ENCODE measurements at regions not wholly inside any gene's neighbourhood (a gene's known extent, or its start where the extent isn't known, plus 50 kb on each side); places are given as distances from the start of the nearest gene placed in this dataset.

DNA sequence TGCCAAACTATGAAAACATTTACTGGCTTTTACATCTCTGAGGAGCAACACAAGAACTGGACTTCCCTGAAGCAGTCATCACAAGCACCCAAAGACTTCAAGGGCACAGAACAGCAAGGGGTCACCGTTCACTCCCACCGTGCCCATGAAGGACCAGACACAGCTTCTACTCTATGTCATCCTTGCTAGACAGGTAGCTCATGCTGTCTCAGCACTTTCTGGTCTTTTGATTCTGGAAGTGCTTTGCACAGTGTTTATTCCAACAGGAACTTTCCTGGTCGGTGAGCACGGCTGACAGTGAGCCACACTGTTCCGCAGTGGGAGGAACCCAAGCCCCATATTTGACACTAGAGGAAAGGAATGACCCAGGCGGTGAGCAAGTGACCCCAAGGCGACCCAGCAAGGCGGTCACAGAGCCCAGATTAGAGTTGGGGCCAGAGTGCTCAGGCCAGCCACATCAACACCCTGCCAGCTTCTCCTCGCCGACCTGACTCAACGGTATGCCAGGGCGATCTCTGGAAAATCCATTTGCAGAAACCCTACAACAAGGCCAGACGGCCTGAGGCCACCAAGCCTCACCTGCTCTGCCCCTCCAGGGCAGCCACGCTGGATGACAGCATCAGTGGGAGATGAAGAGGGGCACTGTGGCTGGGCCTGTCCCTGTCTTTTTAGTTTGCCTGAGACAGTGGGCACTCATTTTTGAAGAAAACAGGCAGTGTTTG is 318.6 kb downstream of the TCERG1L start:
- ChIA-PET CTCF (no interaction called here), POLR2A (no interaction called here)
- H3K4me3 ChIP-seq (ENCODE audit: low read depth, low read length): no peak overlapping the region
- TF ChIP-seq, protein P1, sequence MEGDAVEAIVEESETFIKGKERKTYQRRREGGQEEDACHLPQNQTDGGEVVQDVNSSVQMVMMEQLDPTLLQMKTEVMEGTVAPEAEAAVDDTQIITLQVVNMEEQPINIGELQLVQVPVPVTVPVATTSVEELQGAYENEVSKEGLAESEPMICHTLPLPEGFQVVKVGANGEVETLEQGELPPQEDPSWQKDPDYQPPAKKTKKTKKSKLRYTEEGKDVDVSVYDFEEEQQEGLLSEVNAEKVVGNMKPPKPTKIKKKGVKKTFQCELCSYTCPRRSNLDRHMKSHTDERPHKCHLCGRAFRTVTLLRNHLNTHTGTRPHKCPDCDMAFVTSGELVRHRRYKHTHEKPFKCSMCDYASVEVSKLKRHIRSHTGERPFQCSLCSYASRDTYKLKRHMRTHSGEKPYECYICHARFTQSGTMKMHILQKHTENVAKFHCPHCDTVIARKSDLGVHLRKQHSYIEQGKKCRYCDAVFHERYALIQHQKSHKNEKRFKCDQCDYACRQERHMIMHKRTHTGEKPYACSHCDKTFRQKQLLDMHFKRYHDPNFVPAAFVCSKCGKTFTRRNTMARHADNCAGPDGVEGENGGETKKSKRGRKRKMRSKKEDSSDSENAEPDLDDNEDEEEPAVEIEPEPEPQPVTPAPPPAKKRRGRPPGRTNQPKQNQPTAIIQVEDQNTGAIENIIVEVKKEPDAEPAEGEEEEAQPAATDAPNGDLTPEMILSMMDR (IDR thresholded peaks at IDR 0.05; ENCODE audit: insufficient read depth, low read length, missing control alignments): no peak
- DNase-seq (ENCODE audit: low read depth, low spot score): no peak

- CTCF ChIA-PET: no interaction called here
- POLR2A ChIA-PET: no interaction called here
- TF ChIP-seq, protein P1 (IDR thresholded peaks at IDR 0.05; ENCODE audit: insufficient read depth, low read length, missing control alignments): no peak
- no peak overlapping the region for H3K4me3 ChIP-seq (ENCODE audit: low read depth, low read length)
- no peak for DNase-seq (ENCODE audit: low read depth, low spot score)
Observed at GRCh38 chr10:130993612-130994011, 317.9 kb downstream of the TCERG1L start.

DNA sequence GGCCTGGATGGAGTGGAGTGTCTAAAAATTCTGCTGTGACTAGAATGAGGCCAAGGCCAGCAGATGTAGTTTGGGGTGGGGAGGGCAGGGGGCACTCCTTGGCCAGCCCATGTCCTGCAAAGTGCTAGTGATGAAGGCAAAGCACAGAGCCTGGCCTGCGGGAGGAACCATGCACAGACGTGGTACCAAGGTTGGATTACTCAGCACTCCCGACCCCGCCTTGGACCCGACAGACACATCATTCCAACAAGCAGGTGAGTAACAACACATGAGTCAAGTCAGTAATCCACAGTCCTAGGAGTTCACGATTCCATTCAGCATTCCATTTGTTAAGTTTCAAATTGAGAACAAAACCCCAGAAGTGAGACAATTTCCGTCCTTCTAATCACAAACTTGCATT is 317.3 kb downstream of the TCERG1L start:
- ChIA-PET CTCF (no interaction called here), POLR2A (no interaction called here)
- H3K4me3 ChIP-seq (ENCODE audit: low read depth, low read length): no peak overlapping the region
- no peak for DNase-seq (ENCODE audit: low read depth, low spot score)
- TF ChIP-seq, protein P1 (IDR thresholded peaks at IDR 0.05; ENCODE audit: insufficient read depth, low read length, missing control alignments): no peak

DNA sequence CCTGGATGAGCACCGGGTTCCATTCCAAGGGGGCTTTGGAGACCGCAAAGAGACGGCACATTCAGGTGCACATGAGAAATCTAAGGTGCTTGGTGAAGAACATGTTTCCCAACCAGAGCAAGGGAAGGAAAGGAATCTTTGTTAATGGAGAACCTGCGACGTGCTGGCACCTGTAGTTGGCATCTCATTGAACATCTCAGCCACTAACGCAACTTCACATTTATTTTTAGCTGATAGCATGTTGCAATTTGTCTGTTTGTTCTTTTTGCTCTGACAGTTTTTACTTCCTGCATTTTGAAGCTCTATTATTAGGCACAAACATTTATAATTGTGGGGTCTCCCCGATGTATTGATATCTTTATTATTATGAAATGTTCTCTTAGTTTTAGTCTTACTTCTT is 316.7 kb downstream of the TCERG1L start:
- DNase-seq (ENCODE audit: low read depth, low spot score): no peak
- ChIA-PET POLR2A (no interaction called here), CTCF (no interaction called here)
- TF ChIP-seq, protein P1 (IDR thresholded peaks at IDR 0.05; ENCODE audit: insufficient read depth, low read length, missing control alignments): no peak
- H3K4me3 ChIP-seq (ENCODE audit: low read depth, low read length): no peak overlapping the region

DNA sequence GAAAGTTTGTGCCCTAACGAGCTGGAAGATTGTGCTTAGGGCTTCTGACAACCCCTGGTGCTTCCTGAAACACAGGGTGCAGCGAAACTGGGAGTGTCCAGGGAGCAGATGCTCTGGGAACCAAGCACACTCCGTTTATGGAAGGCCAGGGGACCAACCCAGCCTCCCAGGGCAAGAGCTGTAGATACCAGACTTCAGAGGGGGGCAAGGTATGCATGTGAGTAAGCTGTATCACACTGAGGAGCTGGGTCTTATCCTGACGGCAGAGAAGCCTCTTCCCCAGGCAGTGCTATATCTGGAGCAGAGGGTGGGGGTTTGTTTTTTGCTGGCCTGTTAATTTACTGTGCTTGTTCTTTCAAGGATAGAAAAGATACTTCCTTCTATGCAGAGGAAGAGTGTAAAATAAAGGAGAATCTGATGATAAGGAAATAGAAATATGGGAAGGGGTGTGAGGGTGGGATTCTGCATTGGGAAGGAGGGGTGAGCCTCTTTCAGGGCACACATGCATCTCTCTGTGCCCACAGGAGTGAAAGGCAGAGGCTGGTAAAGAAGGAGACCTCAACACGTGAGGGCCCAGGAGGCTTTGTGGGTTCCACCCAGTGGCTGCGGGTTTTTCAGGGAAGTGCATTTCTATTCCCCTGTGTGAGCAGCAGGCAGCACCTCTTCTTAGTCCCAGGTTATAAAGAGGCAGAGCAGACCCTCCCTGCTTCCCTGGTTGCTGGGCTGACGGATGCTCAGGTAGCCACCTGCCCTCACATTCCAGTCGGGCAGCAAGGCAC is 314.1 kb downstream of the TCERG1L start:
- TF ChIP-seq, protein P1 (IDR thresholded peaks at IDR 0.05; ENCODE audit: insufficient read depth, low read length, missing control alignments): no peak
- ChIA-PET CTCF (no interaction called here), POLR2A (no interaction called here)
- H3K4me3 ChIP-seq (ENCODE audit: low read depth, low read length): no peak overlapping the region
- DNase-seq (ENCODE audit: low read depth, low spot score): no peak

GRCh38 chr10:130998046-130998435 is 313.5 kb downstream of the TCERG1L start:
- ChIA-PET CTCF (no interaction called here), POLR2A (no interaction called here)
- TF ChIP-seq, protein P1 (IDR thresholded peaks at IDR 0.05; ENCODE audit: insufficient read depth, low read length, missing control alignments): no peak
- no peak overlapping the region for H3K4me3 ChIP-seq (ENCODE audit: low read depth, low read length)
- no peak for DNase-seq (ENCODE audit: low read depth, low spot score)
